GM21786 (cell line): ENCODE measurements at regions not wholly inside any gene's neighbourhood (a gene's known extent, or its start where the extent isn't known, plus 50 kb on each side); places are given as distances from the start of the nearest gene placed in this dataset.

Experiments used
- ATAC-seq: cut with Tn5 transposase; IDR thresholded peaks from one replicate; pipeline ENCODE4 v1.9.1; 2021; ENCODE audit not compliant: unreplicated experiment

- ATAC-seq, result no peak
Measured at GRCh38 chr10:78898341-78899097, 170.2 kb upstream of the ZMIZ1 start.

- no peak for ATAC-seq
Measured at GRCh38 chr10:78899098-78899754, 169.5 kb upstream of the ZMIZ1 start.

GRCh38 chr10:78899996-78900714, 168.6 kb upstream of the ZMIZ1 start:
- no peak for ATAC-seq

- ATAC-seq, result no peak
Measured at GRCh38 chr10:78900715-78901430, 167.9 kb upstream of the ZMIZ1 start.

- no peak for ATAC-seq
Measured at GRCh38 chr10:78901694-78902093, 167.1 kb upstream of the ZMIZ1 start.

- ATAC-seq, result no peak
Measured at GRCh38 chr10:78902815-78903214, 166.0 kb upstream of the ZMIZ1 start.

GRCh38 chr10:78903341-78903940, 165.3 kb upstream of the ZMIZ1 start:
- ATAC-seq, result no peak

GRCh38 chr10:78904196-78904595, 164.6 kb upstream of the ZMIZ1 start:
- ATAC-seq, result no peak

- ATAC-seq, result no peak
Measured at GRCh38 chr10:78905015-78905956, 163.5 kb upstream of the ZMIZ1 start.

- ATAC-seq, result no peak
Measured at GRCh38 chr10:78905957-78906308, 162.8 kb upstream of the ZMIZ1 start.

- ATAC-seq, result no peak
Measured at GRCh38 chr10:78906734-78907390, 161.9 kb upstream of the ZMIZ1 start.

GRCh38 chr10:78907551-78908211, 161.1 kb upstream of the ZMIZ1 start:
- ATAC-seq, result no peak

GRCh38 chr10:78909221-78909620, 159.5 kb upstream of the ZMIZ1 start:
- no peak for ATAC-seq

- ATAC-seq, result no peak
Measured at GRCh38 chr10:78910021-78910420, 158.7 kb upstream of the ZMIZ1 start.

GRCh38 chr10:78910476-78910875, 158.3 kb upstream of the ZMIZ1 start:
- no peak for ATAC-seq

- no peak for ATAC-seq
Measured at GRCh38 chr10:78910886-78911285, 157.9 kb upstream of the ZMIZ1 start.

- ATAC-seq, result no peak
Measured at GRCh38 chr10:78911533-78912340, 157.0 kb upstream of the ZMIZ1 start.
